Adrenal gland (tissue), 5 donors: ENCODE measurements at regions not wholly inside any gene's neighbourhood (a gene's known extent, or its start where the extent isn't known, plus 50 kb on each side); places are given as distances from the start of the nearest gene placed in this dataset.

Experiments
- CTCF ChIP-seq, 6 experiments: fragments of 450-650 bp in 4 of 6; fragments of 200-600 bp in 2 of 6; sonication (generic) in 1 of 6; IDR thresholded peaks; 1 replicate in 5 of 6; 2 replicates in 1 of 6; pipeline versions ENCODE4 v1.5.1 to v1.8.0; 2016 to 2021; ENCODE audit warnings: antibody characterized with exemption in 6 of 6, mild to moderate bottlenecking in 2 of 6, moderate library complexity in 1 of 6
- POLR2A ChIP-seq, 2 donors: fragments of 450-650 bp; IDR thresholded peaks; one replicate each; pipeline ENCODE4 v1.6.1; 2017; ENCODE audit warnings: antibody characterized with exemption in 2 of 2, mild to moderate bottlenecking in 2 of 2, moderate library complexity in 1 of 2
- donor health status: DM: no; HTN: no; CAD: no.

GRCh38 chr13:90331974-90332373, 1015.5 kb upstream of the MIR17HG start:
- TF ChIP-seq CTCF (IDR thresholded peaks at IDR 0.05) (no peak), POLR2A (IDR thresholded peaks at IDR 0.05) (no peak)
